GM19023 (cell line): ENCODE measurements at regions not wholly inside any gene's neighbourhood (a gene's known extent, or its start where the extent isn't known, plus 50 kb on each side); places are given as distances from the start of the nearest gene placed in this dataset.
"Not testable (repeated sequence)": the region's sequence is repeated elsewhere in the genome, so short reads cannot be mapped to it uniquely, and the experiment has no call there.

Source experiments
- ATAC-seq: cut with Tn5 transposase; IDR thresholded peaks from one replicate; pipeline ENCODE4 v1.9.1; 2021; ENCODE audit warnings: mild to moderate bottlenecking, moderate library complexity; ENCODE audit not compliant: unreplicated experiment

DNA sequence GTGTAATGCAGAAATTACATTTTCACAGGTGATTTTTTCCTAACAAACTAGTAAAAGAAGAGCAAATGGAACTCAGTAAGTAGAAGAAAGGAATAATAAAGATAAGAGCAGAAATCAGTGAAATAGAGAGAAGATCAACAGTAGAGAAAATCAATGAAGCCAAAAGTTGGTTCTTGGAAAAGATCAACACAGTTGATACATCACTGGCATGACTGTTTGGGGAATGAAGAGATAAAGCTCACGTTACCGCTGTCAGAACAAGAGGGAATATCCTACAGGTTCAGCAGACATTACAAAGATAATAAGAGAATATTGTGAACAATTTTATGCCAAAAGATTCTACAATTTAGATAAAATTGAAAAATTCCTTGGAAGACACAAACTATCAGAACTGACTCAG is 146.4 kb downstream of the ACTR3B start:
- ATAC-seq = no peak

DNA sequence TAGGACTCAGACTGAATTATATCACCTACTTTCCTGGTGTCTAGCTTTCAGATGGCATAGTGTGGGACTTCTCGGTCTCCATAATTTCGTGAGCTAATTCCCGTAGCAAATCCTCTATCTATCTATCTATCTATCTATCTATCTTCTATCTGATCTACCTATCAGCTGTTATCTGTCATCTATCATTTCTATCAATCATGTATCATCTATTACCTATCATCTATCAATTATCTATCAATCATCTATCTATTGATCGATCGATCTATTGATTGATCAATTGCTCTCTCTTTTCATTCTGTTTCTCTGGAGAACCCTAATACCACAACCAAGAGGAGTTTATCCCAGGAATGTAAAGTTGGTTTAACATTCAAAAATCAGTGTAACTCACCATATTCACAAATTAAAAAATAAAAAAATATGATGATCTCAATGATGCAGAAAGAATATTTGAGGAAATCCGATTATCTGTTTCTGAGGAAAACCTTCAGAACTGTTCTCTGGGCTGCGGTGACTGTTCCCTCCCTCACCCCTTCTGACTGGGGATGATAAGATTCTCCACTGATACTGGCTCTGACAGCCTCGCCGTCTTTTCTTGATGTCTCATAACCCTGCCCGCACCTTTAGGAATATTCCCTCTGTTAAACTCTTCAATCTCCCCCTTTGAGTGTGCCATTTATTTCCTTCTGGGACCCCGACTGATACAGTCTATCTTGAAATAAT is 147.7 kb downstream of the ACTR3B start:
- ATAC-seq = no peak

DNA sequence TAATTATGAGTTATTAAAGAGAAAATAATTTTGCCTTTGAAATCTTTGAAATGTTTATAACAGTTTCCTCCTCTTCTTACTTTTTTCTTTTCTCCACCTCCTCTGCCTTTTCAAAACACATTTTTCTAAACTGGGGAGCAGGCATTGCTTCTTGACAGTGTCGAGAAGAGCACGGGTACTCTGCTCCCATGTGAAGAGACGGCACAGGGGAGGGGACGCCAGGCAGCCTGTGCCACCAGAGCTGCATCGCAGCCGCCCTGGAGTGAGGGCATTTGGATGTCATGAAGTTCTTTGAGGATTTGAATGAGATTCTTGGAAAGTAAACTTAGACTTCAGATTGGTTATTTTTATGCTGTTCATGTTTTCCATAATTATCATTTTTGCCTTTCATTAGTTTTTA is 149.7 kb downstream of the ACTR3B start:
- no peak for ATAC-seq

DNA sequence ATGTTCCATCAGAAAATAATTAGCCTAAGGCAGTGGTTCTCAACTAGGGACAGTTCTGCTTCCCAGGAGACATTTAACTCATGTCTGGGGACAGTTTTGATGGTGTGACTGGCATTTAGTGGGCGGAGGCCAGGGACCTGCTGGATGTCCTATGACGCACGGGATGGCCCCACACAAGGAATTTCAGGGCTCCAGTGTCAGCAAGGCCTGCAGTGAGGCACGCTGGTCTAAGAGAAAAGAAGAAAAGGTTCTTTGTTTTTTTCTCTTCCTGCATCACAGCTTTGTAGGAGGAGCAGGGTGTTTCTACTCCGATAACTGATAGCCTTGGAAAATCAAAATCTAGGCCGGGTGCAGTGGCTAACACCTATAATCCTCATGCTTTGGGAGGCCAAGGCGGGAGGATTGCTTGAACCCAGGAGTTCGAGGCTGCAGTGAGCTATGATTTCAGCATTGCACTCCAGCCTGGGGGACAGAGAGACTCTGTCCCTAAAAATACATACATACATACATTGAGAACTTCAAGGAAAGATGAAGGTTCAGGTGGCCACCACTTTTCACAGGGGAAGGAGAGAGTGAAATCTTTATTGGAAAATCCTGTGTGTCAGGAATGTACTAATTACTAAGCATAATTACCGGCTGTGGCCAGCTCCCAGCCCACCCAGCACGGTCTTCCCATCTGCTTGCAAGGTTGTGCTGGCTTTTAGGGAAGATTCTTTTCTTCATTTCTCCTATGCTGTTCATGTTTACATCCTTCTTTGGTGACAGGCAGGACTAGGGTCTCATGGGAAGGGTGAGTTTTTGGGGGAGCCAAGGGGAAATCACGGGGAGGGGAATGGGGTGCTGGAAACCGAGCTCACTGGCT is 150.4 kb downstream of the ACTR3B start:
- no peak for ATAC-seq

DNA sequence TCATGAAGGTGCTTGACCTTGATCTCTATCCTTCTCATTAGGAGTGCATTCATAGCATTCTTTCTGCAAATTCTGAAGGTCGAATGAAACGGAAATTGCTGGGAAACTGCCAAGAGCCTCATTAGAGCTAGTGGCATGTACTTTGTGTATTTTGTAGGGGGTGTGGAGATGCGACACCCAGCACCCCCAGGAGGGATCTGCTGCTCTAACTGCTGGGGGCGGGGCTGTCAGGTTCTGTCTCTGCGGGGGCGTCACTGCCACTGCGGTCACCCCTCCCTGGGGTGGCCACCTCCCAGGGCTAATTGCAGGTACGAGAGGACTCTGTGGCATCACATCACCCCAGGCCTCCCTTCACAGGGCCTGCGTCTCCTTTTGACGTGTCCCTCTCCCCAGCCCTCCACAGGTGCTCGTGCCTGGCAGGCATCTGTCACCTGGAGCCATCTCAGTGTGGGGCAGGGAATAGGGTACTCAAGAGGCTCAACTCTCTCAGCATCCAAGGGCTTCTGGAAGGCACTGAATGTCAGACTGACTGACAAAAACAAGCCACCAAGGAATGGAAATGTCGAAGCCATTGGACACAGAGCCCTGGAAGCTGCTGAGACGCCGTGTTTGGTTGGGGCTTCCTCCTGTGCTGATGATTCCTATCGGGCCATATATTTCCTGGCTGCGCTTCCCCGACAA is 151.1 kb downstream of the ACTR3B start:
- no peak for ATAC-seq

GRCh38 chr7:152911226-152911560 is 151.6 kb downstream of the ACTR3B start:
- ATAC-seq = no peak

DNA sequence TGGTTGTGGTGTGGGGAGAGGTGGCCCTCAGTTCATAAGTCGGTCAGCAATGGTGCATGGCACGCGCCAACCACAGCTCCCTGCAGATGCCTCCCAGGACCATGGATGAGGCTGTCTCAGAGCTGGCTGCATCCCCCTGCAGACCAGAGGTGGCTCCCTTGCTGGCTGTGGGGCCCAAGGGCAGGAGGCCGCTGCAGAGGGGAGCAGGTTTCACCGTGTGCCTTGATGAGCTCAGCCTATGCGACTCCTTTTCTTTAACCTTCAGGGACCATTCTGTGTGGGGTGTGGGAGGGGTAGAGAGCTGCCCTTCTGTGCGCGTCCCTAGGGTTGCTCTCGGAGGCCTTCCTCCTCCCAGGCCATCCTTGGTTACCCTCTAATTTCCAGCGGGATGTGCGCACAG is 152.4 kb downstream of the ACTR3B start:
- ATAC-seq = no peak

- ATAC-seq = no peak
Observed at GRCh38 chr7:152912511-152912910, 153.0 kb downstream of the ACTR3B start.

GRCh38 chr7:152913492-152913891 is 153.9 kb downstream of the ACTR3B start:
- no peak for ATAC-seq

DNA sequence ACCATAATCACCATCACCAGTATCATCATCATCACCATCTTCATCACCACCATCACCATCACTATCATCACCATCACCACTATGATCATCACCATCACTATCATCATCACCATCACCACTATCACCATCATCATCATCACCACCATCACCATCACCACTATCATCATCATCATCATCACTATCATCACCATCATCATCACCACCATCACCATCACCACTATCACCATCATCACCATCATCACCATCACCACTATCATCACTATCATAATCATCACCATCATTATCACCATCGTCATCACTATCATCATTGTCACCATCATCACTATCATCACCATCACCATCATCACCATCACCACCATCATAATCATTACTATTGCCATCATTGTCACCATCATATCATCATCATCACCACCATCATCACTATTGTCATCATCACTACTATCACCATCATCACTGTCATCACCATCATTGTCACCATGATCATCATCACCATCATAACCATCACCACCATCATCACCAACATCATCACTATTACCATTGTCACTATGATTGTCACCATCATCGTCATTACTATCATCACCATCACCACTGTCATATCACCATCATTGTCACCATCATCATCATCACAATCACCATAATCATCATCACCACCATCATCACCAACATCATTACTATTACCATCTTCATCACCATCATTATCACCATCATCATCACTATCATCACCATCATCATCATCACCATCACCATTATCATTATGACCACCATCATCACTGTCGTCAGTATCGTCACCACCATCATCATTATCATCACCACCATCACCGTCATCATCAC is 154.7 kb downstream of the ACTR3B start:
- no peak for ATAC-seq

GRCh38 chr7:152914845-152915102 is 155.2 kb downstream of the ACTR3B start:
- not testable (repeated sequence) for ATAC-seq

DNA sequence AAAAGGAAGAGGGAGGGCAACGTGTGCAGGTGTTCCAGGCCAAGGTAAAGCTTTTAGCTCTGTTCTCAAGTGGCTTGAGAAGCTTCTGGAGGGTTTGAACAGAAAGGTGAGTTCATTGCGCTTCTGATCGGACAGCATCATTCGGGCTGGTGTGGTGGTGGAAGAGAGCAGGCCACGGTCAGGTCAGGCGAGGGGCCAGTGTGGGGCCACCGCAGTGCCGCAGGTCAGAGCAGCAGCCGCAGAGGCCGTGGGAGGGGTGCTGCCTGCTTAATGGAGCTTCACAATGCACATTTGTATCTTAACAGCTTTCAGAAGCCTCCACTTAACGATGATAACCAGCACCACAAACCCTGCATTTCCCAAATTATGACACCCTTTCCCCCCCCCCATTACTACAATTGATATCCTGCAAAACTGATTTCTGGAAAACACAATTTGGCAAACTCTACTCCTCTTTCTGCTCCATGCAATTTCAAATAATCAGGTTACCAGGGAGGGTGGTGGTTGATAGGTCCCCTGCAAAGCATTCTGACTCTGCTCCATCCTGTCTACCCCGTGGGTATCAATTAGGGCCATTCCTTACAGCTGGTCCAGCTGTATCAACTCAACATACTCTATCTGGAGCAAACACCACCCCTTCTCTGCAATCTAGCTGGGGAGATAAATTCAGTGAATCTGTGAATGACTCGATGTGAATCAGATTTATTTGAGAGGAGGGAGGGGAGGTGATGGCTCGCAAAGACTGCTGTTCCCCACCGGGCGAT is 162.9 kb downstream of the ACTR3B start:
- ATAC-seq = no peak

DNA sequence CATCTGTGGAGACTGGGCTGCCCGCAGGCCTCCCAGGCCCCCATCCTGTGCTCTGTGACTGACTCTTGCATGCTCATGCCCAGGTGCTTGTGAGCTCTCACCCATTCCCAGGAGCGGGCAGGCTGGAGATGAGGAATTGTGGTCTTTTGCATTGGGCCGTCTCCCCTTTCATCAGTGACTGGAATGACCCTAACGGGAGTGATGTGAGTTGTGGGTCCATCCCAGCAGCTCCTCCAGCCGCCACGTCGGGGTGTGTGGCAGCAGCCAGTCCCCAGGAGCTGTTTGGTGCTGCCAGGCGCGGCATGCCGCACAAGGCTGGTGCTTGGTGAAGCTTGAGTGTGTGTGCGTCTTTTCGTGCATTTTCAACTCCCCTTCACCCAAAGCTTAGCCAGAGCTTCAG is 164.2 kb downstream of the ACTR3B start:
- no peak for ATAC-seq

DNA sequence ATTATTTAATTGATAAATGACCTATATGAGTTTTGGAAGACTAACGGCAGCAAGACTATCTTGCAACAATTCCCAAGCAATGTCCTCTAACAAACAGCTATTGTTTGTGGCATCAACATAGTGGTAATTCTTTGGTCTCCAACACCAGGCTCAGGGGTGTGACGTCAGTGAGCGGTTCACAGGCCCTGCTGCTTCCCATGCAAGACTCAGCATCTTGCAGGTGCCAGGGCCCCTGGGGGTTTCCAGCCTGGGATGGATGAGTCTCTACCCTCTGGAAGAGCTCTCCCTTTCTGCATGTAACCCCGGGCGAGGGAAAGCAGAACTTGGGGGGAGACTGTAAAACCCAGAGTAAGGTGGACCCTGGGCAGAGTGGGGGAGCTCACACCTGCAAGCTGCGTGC is 164.7 kb downstream of the ACTR3B start:
- ATAC-seq = no peak

GRCh38 chr7:152924826-152925411 is 165.4 kb downstream of the ACTR3B start:
- no peak for ATAC-seq

GRCh38 chr7:152925412-152926147 is 166.0 kb downstream of the ACTR3B start:
- no peak for ATAC-seq

DNA sequence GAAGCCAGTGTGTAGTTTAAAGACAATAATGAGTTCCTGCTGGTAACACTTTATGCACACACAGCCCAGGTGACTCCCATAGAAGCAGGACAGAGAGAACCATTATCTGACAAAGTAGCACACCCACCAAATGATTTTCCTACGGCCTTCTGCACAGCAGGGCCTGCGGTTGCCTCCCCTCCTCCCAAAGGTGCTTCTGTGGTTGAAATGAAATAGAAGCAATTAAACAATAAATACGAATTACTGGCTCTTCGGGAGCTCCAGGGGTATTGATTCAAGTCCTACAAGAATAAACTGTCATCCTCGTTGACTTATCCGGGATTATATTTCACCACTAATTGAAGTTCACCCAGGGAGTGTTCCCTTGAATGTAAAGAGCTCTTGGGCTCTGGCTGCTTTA is 172.1 kb downstream of the ACTR3B start:
- no peak for ATAC-seq

GRCh38 chr7:152937282-152937681 is 177.7 kb downstream of the ACTR3B start:
- ATAC-seq = no peak

DNA sequence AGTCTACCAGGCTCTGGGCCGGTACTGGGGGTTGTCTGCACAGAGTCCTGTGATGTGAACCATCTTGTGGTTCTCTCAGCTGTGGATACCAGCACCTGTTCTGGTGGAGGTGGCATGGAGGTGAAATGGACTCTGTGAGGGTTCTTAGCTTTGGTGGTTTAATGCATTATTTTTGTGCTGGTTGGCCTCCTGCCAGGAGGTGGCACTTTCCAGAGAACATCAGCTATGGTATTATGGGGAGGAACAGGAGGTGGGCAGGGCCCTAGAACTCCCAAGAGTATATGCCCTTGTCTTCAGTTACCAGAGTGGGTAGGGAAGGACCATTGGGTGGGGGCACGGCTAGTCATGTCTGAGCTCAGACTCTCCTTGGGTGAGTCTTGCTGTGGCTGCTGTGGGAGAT is 187.1 kb downstream of the ACTR3B start:
- not testable (repeated sequence) for ATAC-seq
